PC-3 (cell line): ENCODE measurements at regions not wholly inside any gene's neighbourhood (a gene's known extent, or its start where the extent isn't known, plus 50 kb on each side); places are given as distances from the start of the nearest gene placed in this dataset.

Experiments used
- ATAC-seq: fragments of 200-7000 bp; cut with Tn5 transposase; 2 replicates; pipeline ENCODE4 v1.9.1; 2020; ENCODE audit warnings: mild to moderate bottlenecking, moderate library complexity
- BruUV-seq: library from RNA; stranded (reverse); fragments of 400-500 nt; replicated peaks from 2 replicates; lab custom pipeline; 2021; lab: Mats Ljungman, UMichigan
- CTCF ChIA-PET: fragments of 300-600 bp; sonication (Branson Sonifier 250); formaldehyde crosslinking; loops from one replicate; lab custom pipeline; 2022; ENCODE audit warnings: antibody characterized with exemption; lab: Charles Lee
- POLR2A ChIA-PET: fragments of 300-600 bp; sonication (Branson Sonifier 250); formaldehyde crosslinking; loops from one replicate; lab custom pipeline; 2022; ENCODE audit warnings: antibody characterized with exemption; ENCODE audit not compliant: unreplicated experiment; lab: Charles Lee
- DNase-seq: peaks from one replicate; pipeline ENCODE4 v3.0.0-alpha.2; 2015
- H2AFZ ChIP-seq: fragments of 300-600 bp; sonication (generic); 2 replicates; pipeline ENCODE4 v1.6.0; 2016; ENCODE audit warnings: antibody characterized with exemption, low read length
- H3F3A ChIP-seq: fragments of 300-600 bp; sonication (generic); one replicate; pipeline ENCODE4 v1.6.0; 2017; ENCODE audit warnings: antibody characterized with exemption, low read length, control low read depth, mild to moderate bottlenecking; ENCODE audit not compliant: unreplicated experiment
- H3K27ac ChIP-seq: fragments of 300-600 bp; sonication (generic); 2 replicates; pipeline ENCODE4 v1.5.1; 2016; ENCODE audit warnings: mild to moderate bottlenecking, low read length
- H3K27me3 ChIP-seq: fragments of 300-600 bp; sonication (generic); 2 replicates; pipeline ENCODE4 v1.6.1; 2016; ENCODE audit warnings: low read length, mixed read lengths
- H3K36me3 ChIP-seq: fragments of 300-600 bp; sonication (generic); 2 replicates; pipeline ENCODE4 v1.6.1; 2016; ENCODE audit warnings: low read depth, mixed run types, low read length, mixed read lengths
- H3K4me1 ChIP-seq: fragments of 300-600 bp; sonication (generic); 2 replicates; pipeline ENCODE4 v1.5.1; 2016; ENCODE audit warnings: low read length; ENCODE audit not compliant: insufficient read depth
- H3K4me2 ChIP-seq: fragments of 300-600 bp; sonication (generic); 2 replicates; pipeline ENCODE4 v1.6.0; 2016; ENCODE audit warnings: low read length
- H3K4me3 ChIP-seq: fragments of 300-600 bp; sonication (generic); 2 replicates; pipeline ENCODE4 v1.5.1; 2016; ENCODE audit warnings: mild to moderate bottlenecking, low read length, mixed read lengths
- H3K79me2 ChIP-seq: fragments of 300-600 bp; sonication (generic); 2 replicates; pipeline ENCODE4 v1.6.1; 2017; ENCODE audit warnings: low read length, mixed read lengths
- H3K9ac ChIP-seq: fragments of 300-600 bp; sonication (generic); 2 replicates; pipeline ENCODE4 v1.6.0; 2016; ENCODE audit warnings: mild to moderate bottlenecking, low read length
- H3K9me2 ChIP-seq: fragments of 300-600 bp; sonication (generic); replicated peaks from 2 replicates; pipeline ENCODE4 v1.6.1; 2016; ENCODE audit warnings: mixed run types, low read length, mixed read lengths
- H3K9me3 ChIP-seq: fragments of 300-600 bp; sonication (generic); 2 replicates; pipeline ENCODE4 v1.6.1; 2016; ENCODE audit warnings: low read length, mixed read lengths
- H4K20me1 ChIP-seq: fragments of 300-600 bp; sonication (generic); 2 replicates; pipeline ENCODE4 v1.6.1; 2016; ENCODE audit warnings: low read length, mixed read lengths
- CTCF ChIP-seq: fragments of 300-600 bp; sonication (generic); conservative IDR thresholded peaks from 2 replicates; pipeline ENCODE4 v1.5.1; 2017; ENCODE audit warnings: antibody characterized with exemption, low read depth, mild to moderate bottlenecking, low read length
- EZH2 ChIP-seq: fragments of 300-600 bp; sonication (generic); IDR thresholded peaks from one replicate; pipeline ENCODE4 v1.6.1; 2017; ENCODE audit warnings: antibody characterized with exemption, mild to moderate bottlenecking, low read length; ENCODE audit not compliant: unreplicated experiment
- EZH2phosphoT487 ChIP-seq: fragments of 300-600 bp; sonication (generic); IDR thresholded peaks from 2 replicates; pipeline ENCODE4 v1.6.1; 2018; ENCODE audit warnings: mild to moderate bottlenecking, antibody characterized with exemption, low read length, borderline replicate concordance
- intact Hi-C: fragments of 100-400 bp; cut with micrococcal nuclease; formaldehyde crosslinking; loops from 2 replicates; pipeline ENCODE4 v1.9.0; 2023

GRCh38 chr15:57784081-57784511 lies 77.6 kb downstream of the POLR2M start:
- ChIA-PET CTCF (no interaction called here), POLR2A (no interaction called here)
- intact Hi-C loops: no loop called here
- Histone ChIP-seq H3K27ac (no peak overlapping the region), H3K4me1 (peaks cover 4% of the 10 kb centered on the region; the same call in 1 of the 2 replicates), H3K4me3 (no peak overlapping the region), H3K4me2 (no peak overlapping the region), H3K9me3 (no peaks in the 10 kb centered on the region), H3K36me3 (no peaks in the 10 kb centered on the region), H3F3A (no peaks in the 10 kb centered on the region), H3K27me3 (peaks cover 12% of the 10 kb centered on the region; the same call in 1 of the 2 replicates), H3K9me2 (no peaks in the 10 kb centered on the region), H4K20me1 (no peaks in the 10 kb centered on the region), H2AFZ (no peak overlapping the region), H3K79me2 (no peaks in the 10 kb centered on the region), H3K9ac (no peak overlapping the region)
- DNase-seq (no peak), ATAC-seq (no peak)
- BruUV-seq: no TSS peak
- TF ChIP-seq EZH2 (no peak), CTCF (no peak), EZH2phosphoT487 (no peak)

- Histone ChIP-seq H3F3A (no peaks in the 10 kb centered on the region), H3K4me2 (no peak overlapping the region), H3K27me3 (peaks cover 15% of the 10 kb centered on the region), H3K79me2 (no peaks in the 10 kb centered on the region), H3K9ac (no peak overlapping the region), H4K20me1 (no peaks in the 10 kb centered on the region), H3K27ac (no peak overlapping the region), H3K36me3 (no peaks in the 10 kb centered on the region), H3K9me3 (no peaks in the 10 kb centered on the region), H2AFZ (no peak overlapping the region), H3K4me1 (peaks cover 4% of the 10 kb centered on the region; the same call in 1 of the 2 replicates), H3K9me2 (no peaks in the 10 kb centered on the region), H3K4me3 (no peak overlapping the region)
- TF ChIP-seq CTCF (no peak), EZH2phosphoT487 (no peak), EZH2 (no peak)
- ChIA-PET POLR2A (no interaction called here), CTCF (no interaction called here)
- DNase-seq (no peak), ATAC-seq (no peak)
- intact Hi-C loops: no loop called here
- no TSS peak for BruUV-seq
Measured at GRCh38 chr15:57785039-57785438, 78.5 kb downstream of the POLR2M start.

- Histone ChIP-seq H3K9me3 (no peaks in the 10 kb centered on the region), H4K20me1 (no peaks in the 10 kb centered on the region), H3K4me1 (peaks cover 4% of the 10 kb centered on the region; the same call in 1 of the 2 replicates), H3K79me2 (no peaks in the 10 kb centered on the region), H3F3A (no peaks in the 10 kb centered on the region), H3K9me2 (no peaks in the 10 kb centered on the region), H2AFZ (no peak overlapping the region), H3K36me3 (no peaks in the 10 kb centered on the region), H3K9ac (no peak overlapping the region), H3K4me3 (no peak overlapping the region), H3K27me3 (peaks cover 21% of the 10 kb centered on the region), H3K4me2 (no peak overlapping the region), H3K27ac (no peak overlapping the region)
- TF ChIP-seq EZH2phosphoT487: no peak
- TF ChIP-seq EZH2: no peak
- no peak for ATAC-seq
- intact Hi-C loops: no loop called here
- ChIA-PET POLR2A (no interaction called here), CTCF (interaction anchor here (0.6 kb wide), 1 partner anchor 299 kb away, joined by 3 read pairs; no protein-coding TSS in a partner anchor)
- DNase-seq: no peak
- BruUV-seq: no TSS peak
Measured at GRCh38 chr15:57785959-57786358, 79.4 kb downstream of the POLR2M start.
